SIG-M5 treated with dmso at 0.1 percent for 504 hours (cell line): ENCODE measurements at regions not wholly inside any gene's neighbourhood (a gene's known extent, or its start where the extent isn't known, plus 50 kb on each side); places are given as distances from the start of the nearest gene placed in this dataset.

Experiments used
- DNase-seq: peaks from one replicate; lab custom pipeline; 2025; ENCODE audit not compliant: unreplicated experiment; lab: John Stamatoyannopoulos, UW

- DNase-seq: no peak
These were observed 58.6 kb downstream of the LIG4 start for GRCh38 chr13:108156749-108157148.

- DNase-seq: peak; percentile 34
These were observed 59.9 kb downstream of the LIG4 start for GRCh38 chr13:108155185-108156106.

GRCh38 chr13:108154421-108154858, 60.9 kb downstream of the LIG4 start:
- no peak for DNase-seq

- no peak for DNase-seq
These were observed 68.7 kb downstream of the LIG4 start for GRCh38 chr13:108146642-108147041.

GRCh38 chr13:108142702-108143436, 72.5 kb downstream of the LIG4 start:
- DNase-seq: no peak

- DNase-seq: no peak
These were observed 78.2 kb downstream of the LIG4 start for GRCh38 chr13:108137176-108137575.

- no peak for DNase-seq
These were observed 87.9 kb downstream of the LIG4 start for GRCh38 chr13:108127406-108127805.

GRCh38 chr13:108126056-108126455, 89.3 kb downstream of the LIG4 start:
- DNase-seq: no peak

GRCh38 chr13:108121406-108121805, 93.9 kb downstream of the LIG4 start:
- no peak for DNase-seq

GRCh38 chr13:108120856-108121255, 94.5 kb downstream of the LIG4 start:
- no peak for DNase-seq

- DNase-seq: no peak
These were observed 95.0 kb downstream of the LIG4 start for GRCh38 chr13:108120302-108120701.

- no peak for DNase-seq
These were observed 99.6 kb downstream of the LIG4 start for GRCh38 chr13:108115738-108116137.

GRCh38 chr13:108113407-108113806, 101.9 kb downstream of the LIG4 start:
- no peak for DNase-seq

GRCh38 chr13:108104736-108105135, 110.6 kb downstream of the LIG4 start:
- DNase-seq: no peak

- no peak for DNase-seq
These were observed 112.6 kb downstream of the LIG4 start for GRCh38 chr13:108102771-108103170.

- DNase-seq: no peak
These were observed 118.9 kb downstream of the LIG4 start for GRCh38 chr13:108096301-108096915.

GRCh38 chr13:108095036-108095435, 120.3 kb downstream of the LIG4 start:
- no peak for DNase-seq

GRCh38 chr13:108093616-108094015, 121.7 kb downstream of the LIG4 start:
- DNase-seq: no peak

GRCh38 chr13:108087810-108088209, 127.5 kb downstream of the LIG4 start:
- DNase-seq: no peak

GRCh38 chr13:108086678-108087077, 128.7 kb downstream of the LIG4 start:
- no peak for DNase-seq

GRCh38 chr13:108084840-108085239, 130.5 kb downstream of the LIG4 start:
- no peak for DNase-seq

GRCh38 chr13:108083056-108083455, 132.3 kb downstream of the LIG4 start:
- DNase-seq: no peak
